Right lobe of liver (tissue), 6 donors: ENCODE measurements at regions not wholly inside any gene's neighbourhood (a gene's known extent, or its start where the extent isn't known, plus 50 kb on each side); places are given as distances from the start of the nearest gene placed in this dataset.

ENCODE experiments used
- ATAC-seq, 4 donors: fragments of 200-7000 bp; cut with Tn5 transposase; one replicate each; pipeline ENCODE4 v1.9.1; 2020; ENCODE audit warnings: mild to moderate bottlenecking in 4 of 4, moderate library complexity in 4 of 4
- DNase-seq, 3 donors: peaks; one replicate each; pipeline ENCODE4 v3.0.0-alpha.2; 2020
- H3K27ac ChIP-seq, 3 donors: fragments of 200-600 bp; one replicate each; pipeline ENCODE4 v1.8.0; 2022
- H3K27me3 ChIP-seq, 2 donors: fragments of 200-600 bp; one replicate each; pipeline ENCODE4 v1.8.0; 2022
- H3K36me3 ChIP-seq, 4 donors: fragments of 200-600 bp; sonication (generic) in 1 of 4; one replicate each; pipeline versions ENCODE4 v1.5.1 to v1.8.0; 2017 to 2022; ENCODE audit warnings: control low read depth in 1 of 4
- H3K4me1 ChIP-seq, 4 donors: fragments of 200-600 bp; sonication (generic) in 1 of 4; one replicate each; pipeline versions ENCODE4 v1.5.1 to v1.8.0; 2017 to 2022; ENCODE audit warnings: control low read depth in 1 of 4
- H3K4me3 ChIP-seq, 3 donors: fragments of 200-600 bp; one replicate each; pipeline ENCODE4 v1.8.0; 2022
- H3K9me3 ChIP-seq, 4 donors: fragments of 200-600 bp; sonication (generic) in 1 of 4; one replicate each; pipeline versions ENCODE4 v1.5.1 to v1.8.0; 2017 to 2022; ENCODE audit warnings: control low read depth in 1 of 4
- POLR2A ChIP-seq: fragments of 450-650 bp; IDR thresholded peaks from one replicate; pipeline ENCODE4 v1.6.1; 2017; ENCODE audit warnings: antibody characterized with exemption, mild to moderate bottlenecking
- WGBS: methylation state at CpG from one replicate; pipeline ENCODE4 v1.1.6; 2018; ENCODE audit warnings: low coverage, low lambda C conversion rate; ENCODE audit not compliant: insufficient coverage; ENCODE audit errors: missing lambda C conversion rate; 5-methylcytosine and 5-hydroxymethylcytosine counted together
- intact Hi-C, 2 donors: fragments of 100-400 bp; cut with DNase I; formaldehyde crosslinking; loops; one replicate each; pipeline versions ENCODE4 v1.11.2 to v1.14.1; 2022
- TF ChIP-seq, protein P1 (sequence below), 4 donors: fragments of 200-600 bp in 3 of 4; fragments of 450-650 bp in 1 of 4; IDR thresholded peaks; one replicate each; pipeline versions ENCODE4 v1.5.1 to v1.8.0; 2016 to 2022; ENCODE audit warnings: antibody characterized with exemption in 4 of 4, mild to moderate bottlenecking in 2 of 4
- donor health status: DM: no; HTN: yes; CAD: no.
- donor health status: DM: no; HTN: no; CAD: no.
- donor health status: DM: no; HTN: no; CAD: no.
- donor health status: DM: no; HTN: yes; CAD: no.
- donor health status: DM: no; HTN: yes; CAD: no.

DNA sequence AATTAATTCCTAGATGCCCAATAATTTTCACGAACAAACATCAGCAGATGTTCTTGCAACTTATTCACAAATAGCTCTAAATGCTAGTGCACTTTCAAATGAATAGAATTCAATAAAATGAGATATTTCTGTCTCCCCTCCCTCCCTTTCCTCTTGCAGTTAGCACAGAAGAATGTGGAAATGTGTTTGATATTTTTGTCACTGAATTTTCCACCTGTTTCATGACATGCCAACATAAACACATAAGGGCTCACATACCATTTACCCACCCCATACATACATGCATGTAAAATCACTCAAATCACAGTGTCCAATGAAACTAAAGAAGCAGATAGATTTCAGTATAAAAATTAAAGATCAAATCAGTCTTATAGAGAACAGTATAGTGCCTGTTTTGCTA is 746.9 kb upstream of the MARCKS start:
- Histone ChIP-seq H3K4me3 (no peak overlapping the region), H3K27ac (no peak overlapping the region), H3K9me3 (no peaks in the 10 kb centered on the region), H3K27me3 (no peaks in the 10 kb centered on the region), H3K36me3 (no peaks in the 10 kb centered on the region), H3K4me1 (no peaks in the 10 kb centered on the region)
- TF ChIP-seq POLR2A: no peak
- TF ChIP-seq, protein P1, sequence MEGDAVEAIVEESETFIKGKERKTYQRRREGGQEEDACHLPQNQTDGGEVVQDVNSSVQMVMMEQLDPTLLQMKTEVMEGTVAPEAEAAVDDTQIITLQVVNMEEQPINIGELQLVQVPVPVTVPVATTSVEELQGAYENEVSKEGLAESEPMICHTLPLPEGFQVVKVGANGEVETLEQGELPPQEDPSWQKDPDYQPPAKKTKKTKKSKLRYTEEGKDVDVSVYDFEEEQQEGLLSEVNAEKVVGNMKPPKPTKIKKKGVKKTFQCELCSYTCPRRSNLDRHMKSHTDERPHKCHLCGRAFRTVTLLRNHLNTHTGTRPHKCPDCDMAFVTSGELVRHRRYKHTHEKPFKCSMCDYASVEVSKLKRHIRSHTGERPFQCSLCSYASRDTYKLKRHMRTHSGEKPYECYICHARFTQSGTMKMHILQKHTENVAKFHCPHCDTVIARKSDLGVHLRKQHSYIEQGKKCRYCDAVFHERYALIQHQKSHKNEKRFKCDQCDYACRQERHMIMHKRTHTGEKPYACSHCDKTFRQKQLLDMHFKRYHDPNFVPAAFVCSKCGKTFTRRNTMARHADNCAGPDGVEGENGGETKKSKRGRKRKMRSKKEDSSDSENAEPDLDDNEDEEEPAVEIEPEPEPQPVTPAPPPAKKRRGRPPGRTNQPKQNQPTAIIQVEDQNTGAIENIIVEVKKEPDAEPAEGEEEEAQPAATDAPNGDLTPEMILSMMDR (IDR thresholded peaks at IDR 0.05): no peak
- DNase-seq (no peak), ATAC-seq (no peak)
- intact Hi-C loops: no loop called here
- WGBS: 82% methylated on average over 1 of the region's 1 CpG

DNA sequence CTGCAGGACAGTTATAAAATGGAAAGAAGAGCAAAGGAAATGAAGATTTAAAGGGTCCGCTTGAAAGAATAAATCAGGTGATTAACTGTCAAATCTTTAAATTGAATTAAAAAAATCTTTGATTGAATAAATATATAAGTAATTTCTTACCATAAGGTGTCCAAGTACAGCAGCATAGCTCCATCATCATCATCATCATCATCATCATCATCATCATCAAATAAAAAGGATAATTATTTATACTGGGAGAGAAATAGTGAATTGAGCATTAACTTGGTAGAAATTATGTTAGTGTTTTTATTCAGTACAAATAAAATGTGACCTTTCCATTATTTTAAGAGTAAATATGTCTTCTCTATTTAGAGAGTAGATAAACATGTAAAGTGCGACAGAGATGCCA is 745.6 kb upstream of the MARCKS start:
- Histone ChIP-seq H3K27ac (no peak overlapping the region), H3K4me1 (no peaks in the 10 kb centered on the region), H3K36me3 (no peaks in the 10 kb centered on the region), H3K4me3 (no peak overlapping the region), H3K9me3 (no peaks in the 10 kb centered on the region), H3K27me3 (no peaks in the 10 kb centered on the region)
- intact Hi-C loops: no loop called here
- TF ChIP-seq, protein P1 (IDR thresholded peaks at IDR 0.05): no peak
- no peak for TF ChIP-seq POLR2A
- DNase-seq (no peak), ATAC-seq (no peak)
- 83% methylated on average over 2 of the region's 2 CpGs for WGBS

DNA sequence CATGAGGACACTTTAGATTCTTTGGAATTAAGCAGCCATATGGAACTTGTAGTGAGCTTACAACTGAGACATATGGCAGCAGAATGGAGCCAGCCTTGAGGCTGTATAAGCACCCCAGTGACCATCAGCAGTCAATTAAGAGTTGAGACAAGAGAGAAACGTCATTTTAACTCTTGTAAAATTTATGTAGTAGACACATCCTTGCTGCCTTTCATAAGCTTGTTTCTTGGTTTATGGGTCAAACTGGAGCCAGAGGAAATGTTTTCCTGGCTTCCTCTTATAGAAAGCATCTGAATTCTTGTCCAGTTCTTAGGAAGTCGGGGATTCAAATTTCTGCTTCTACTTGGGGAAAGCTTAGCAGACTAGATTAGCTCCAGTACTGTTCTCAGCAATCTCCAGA is 745.1 kb upstream of the MARCKS start:
- Histone ChIP-seq H3K9me3 (no peaks in the 10 kb centered on the region), H3K4me3 (no peak overlapping the region), H3K27ac (no peak overlapping the region), H3K27me3 (no peaks in the 10 kb centered on the region), H3K36me3 (no peaks in the 10 kb centered on the region), H3K4me1 (no peaks in the 10 kb centered on the region)
- ATAC-seq (no peak), DNase-seq (no peak)
- no peak for TF ChIP-seq POLR2A
- TF ChIP-seq, protein P1 (IDR thresholded peaks at IDR 0.05): no peak
- intact Hi-C loops: no loop called here
- WGBS: 33% methylated on average over 2 of the region's 2 CpGs

DNA sequence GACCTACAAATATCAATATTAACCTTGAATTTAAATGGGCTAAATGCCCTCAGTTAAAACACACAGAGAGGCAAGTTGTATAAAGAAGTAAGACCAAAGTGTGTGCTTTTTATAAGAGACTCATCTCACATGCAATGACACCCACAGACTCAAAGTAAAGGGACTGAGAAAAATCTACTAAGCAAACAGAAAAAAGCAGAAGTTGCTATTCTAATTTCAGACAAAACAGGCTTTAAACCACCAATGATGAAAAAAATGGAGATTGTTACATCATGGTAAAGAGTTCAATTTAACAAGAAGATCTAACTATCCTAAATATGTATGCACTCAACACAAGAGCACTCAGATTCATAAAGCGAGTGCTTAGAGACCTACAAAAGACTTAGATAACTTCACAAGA is 741.9 kb upstream of the MARCKS start:
- intact Hi-C loops: no loop called here
- Histone ChIP-seq H3K27ac (no peak overlapping the region), H3K4me3 (no peak overlapping the region), H3K4me1 (no peaks in the 10 kb centered on the region), H3K27me3 (no peaks in the 10 kb centered on the region), H3K36me3 (no peaks in the 10 kb centered on the region), H3K9me3 (no peaks in the 10 kb centered on the region)
- ATAC-seq: no peak
- TF ChIP-seq, protein P1 (IDR thresholded peaks at IDR 0.05): no peak
- no peak for TF ChIP-seq POLR2A
- WGBS: 56% methylated on average over 1 of the region's 1 CpG
- DNase-seq: no peak

DNA sequence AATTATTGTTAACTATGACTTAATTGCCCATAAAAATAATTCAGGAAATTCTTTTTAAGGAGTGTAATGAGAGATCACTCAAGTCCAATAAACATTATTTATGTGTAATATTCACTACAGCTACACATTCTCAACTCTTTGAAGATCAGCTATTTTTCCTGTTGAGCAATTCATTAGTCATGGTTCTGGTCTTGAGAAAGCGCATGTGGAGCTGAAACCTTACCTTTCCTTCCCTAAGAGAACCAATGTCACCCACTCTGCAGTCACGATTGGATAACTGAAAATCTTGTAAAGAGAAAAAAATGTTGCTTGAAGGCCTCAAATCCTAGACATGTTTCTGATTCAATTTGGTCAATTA is 736.9 kb upstream of the MARCKS start:
- Histone ChIP-seq H3K9me3 (no peaks in the 10 kb centered on the region), H3K36me3 (no peaks in the 10 kb centered on the region), H3K4me1 (no peaks in the 10 kb centered on the region), H3K4me3 (no peak overlapping the region), H3K27me3 (no peaks in the 10 kb centered on the region), H3K27ac (no peak overlapping the region)
- ATAC-seq (no peak), DNase-seq (no peak)
- TF ChIP-seq POLR2A: no peak
- TF ChIP-seq, protein P1 (IDR thresholded peaks at IDR 0.05): no peak
- WGBS: 33% methylated on average over 2 of the region's 2 CpGs
- intact Hi-C loops: no loop called here
